C4-2B (cell line): ENCODE measurements at regions not wholly inside any gene's neighbourhood (a gene's known extent, or its start where the extent isn't known, plus 50 kb on each side); places are given as distances from the start of the nearest gene placed in this dataset.

Experiments
- H3K27ac ChIP-seq: fragments of 450-650 bp; 2 replicates; pipeline ENCODE4 v1.5.1; 2017
- ZFX ChIP-seq: fragments of 450-650 bp; IDR thresholded peaks from 2 replicates; pipeline ENCODE4 v1.6.1; 2017
- TF ChIP-seq, protein P1 (sequence below): fragments of 450-650 bp; conservative IDR thresholded peaks from 2 replicates; pipeline ENCODE4 v1.5.1; 2017; ENCODE audit warnings: mild to moderate bottlenecking

DNA sequence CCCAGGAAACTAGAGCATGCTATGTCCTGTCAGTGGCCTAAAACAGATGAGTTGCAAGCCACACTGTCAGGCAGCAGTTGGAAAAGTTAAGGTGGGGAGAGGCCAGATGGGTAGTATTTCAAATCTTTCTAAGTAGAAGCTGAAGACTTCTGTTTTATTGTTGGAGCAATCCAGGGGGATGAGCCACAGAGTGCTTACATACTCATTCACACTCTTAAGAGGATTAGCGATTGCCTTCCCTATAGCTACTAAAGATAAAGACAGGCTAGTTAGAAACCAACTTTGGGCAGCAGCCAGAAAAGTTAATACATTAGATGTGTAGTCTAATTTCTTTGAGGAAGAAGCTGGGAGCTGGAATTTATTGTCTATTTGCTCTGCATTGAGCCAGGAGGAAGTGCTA, 61.7 kb upstream of the ELAVL2 start:
- no peak overlapping the region; the same call in 1 of the 2 replicates for H3K27ac ChIP-seq
- no peak for TF ChIP-seq ZFX
- TF ChIP-seq, protein P1, sequence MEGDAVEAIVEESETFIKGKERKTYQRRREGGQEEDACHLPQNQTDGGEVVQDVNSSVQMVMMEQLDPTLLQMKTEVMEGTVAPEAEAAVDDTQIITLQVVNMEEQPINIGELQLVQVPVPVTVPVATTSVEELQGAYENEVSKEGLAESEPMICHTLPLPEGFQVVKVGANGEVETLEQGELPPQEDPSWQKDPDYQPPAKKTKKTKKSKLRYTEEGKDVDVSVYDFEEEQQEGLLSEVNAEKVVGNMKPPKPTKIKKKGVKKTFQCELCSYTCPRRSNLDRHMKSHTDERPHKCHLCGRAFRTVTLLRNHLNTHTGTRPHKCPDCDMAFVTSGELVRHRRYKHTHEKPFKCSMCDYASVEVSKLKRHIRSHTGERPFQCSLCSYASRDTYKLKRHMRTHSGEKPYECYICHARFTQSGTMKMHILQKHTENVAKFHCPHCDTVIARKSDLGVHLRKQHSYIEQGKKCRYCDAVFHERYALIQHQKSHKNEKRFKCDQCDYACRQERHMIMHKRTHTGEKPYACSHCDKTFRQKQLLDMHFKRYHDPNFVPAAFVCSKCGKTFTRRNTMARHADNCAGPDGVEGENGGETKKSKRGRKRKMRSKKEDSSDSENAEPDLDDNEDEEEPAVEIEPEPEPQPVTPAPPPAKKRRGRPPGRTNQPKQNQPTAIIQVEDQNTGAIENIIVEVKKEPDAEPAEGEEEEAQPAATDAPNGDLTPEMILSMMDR: no peak
